HEK293 (cell line): ENCODE measurements at regions not wholly inside any gene's neighbourhood (a gene's known extent, or its start where the extent isn't known, plus 50 kb on each side); places are given as distances from the start of the nearest gene placed in this dataset.
"Not testable (repeated sequence)": the region's sequence is repeated elsewhere in the genome, so short reads cannot be mapped to it uniquely, and the experiment has no call there.

ENCODE experiments used
- CTCF ChIA-PET: fragments of 350-600 bp; formaldehyde crosslinking; extraction: SDS; loops from one replicate; lab custom pipeline; 2021; ENCODE audit warnings: antibody characterized with exemption; lab: Yijun Ruan, JAX
- POLR2A ChIA-PET: fragments of 300-600 bp; formaldehyde crosslinking; extraction: SDS; loops from one replicate; lab custom pipeline; 2020; ENCODE audit warnings: antibody characterized with exemption, inconsistent platforms; lab: Yijun Ruan, JAX
- H3K27ac ChIP-seq: fragments of 200-500 bp; sonication (Bioruptor generic); 2 replicates; pipeline ENCODE4 v1.5.1; 2014; ENCODE audit warnings: low read depth, low read length, control low read depth, inconsistent platforms; ENCODE audit errors: extremely low read depth
- H3K36me3 ChIP-seq, 2 experiments: fragments of 200-500 bp in 1 of 2; sonication (Bioruptor generic) in 1 of 2; 1 replicate in 1 of 2; 2 replicates in 1 of 2; pipeline ENCODE4 v1.5.1; 2014 to 2017; ENCODE audit warnings: inconsistent platforms in 2 of 2, low read length in 2 of 2; ENCODE audit not compliant: control insufficient read depth in 2 of 2, insufficient read depth in 1 of 2
- H3K4me1 ChIP-seq: fragments of 200-500 bp; sonication (Bioruptor generic); 2 replicates; pipeline ENCODE4 v1.5.1; 2014; ENCODE audit warnings: mild to moderate bottlenecking, low read length, inconsistent platforms; ENCODE audit not compliant: control insufficient read depth, insufficient read depth
- H3K4me3 ChIP-seq: 2 replicates; pipeline ENCODE4 v1.5.1; 2011; ENCODE audit warnings: low read depth, mild to moderate bottlenecking, control low read depth, low read length, moderate library complexity
- H3K9me3 ChIP-seq: fragments of 200-500 bp; sonication (Bioruptor generic); 2 replicates; pipeline ENCODE4 v1.5.1; 2014; ENCODE audit warnings: low read depth, low read length, inconsistent platforms; ENCODE audit not compliant: control insufficient read depth, insufficient read depth
- KLF9 ChIP-seq: fragments of 450-650 bp; formaldehyde crosslinking; IDR thresholded peaks from 2 replicates; pipeline ENCODE4 v1.5.1; 2016; ENCODE audit warnings: missing biosample characterization, missing genetic modification characterization, low read depth
- OSR2 ChIP-seq: fragments of 450-650 bp; formaldehyde crosslinking; IDR thresholded peaks from 2 replicates; pipeline ENCODE4 v1.5.1; 2016; ENCODE audit warnings: missing biosample characterization, missing genetic modification characterization
- ZBTB48 ChIP-seq: fragments of 450-650 bp; formaldehyde crosslinking; IDR thresholded peaks from 2 replicates; pipeline ENCODE4 v1.5.1; 2016; ENCODE audit warnings: missing biosample characterization, missing genetic modification characterization
- ZFHX2 ChIP-seq: fragments of 450-650 bp; formaldehyde crosslinking; conservative IDR thresholded peaks from 2 replicates; pipeline ENCODE4 v1.5.1; 2016; ENCODE audit warnings: missing biosample characterization, missing genetic modification characterization
- ZNF302 ChIP-seq: fragments of 450-650 bp; formaldehyde crosslinking; IDR thresholded peaks from 2 replicates; pipeline ENCODE4 v1.5.1; 2016; ENCODE audit warnings: missing biosample characterization, missing genetic modification characterization, low read depth
- ZNF335 ChIP-seq: fragments of 450-650 bp; formaldehyde crosslinking; conservative IDR thresholded peaks from 2 replicates; pipeline ENCODE4 v1.5.1; 2016; ENCODE audit warnings: missing biosample characterization, missing genetic modification characterization
- ZNF404 ChIP-seq: fragments of 450-650 bp; formaldehyde crosslinking; IDR thresholded peaks from 2 replicates; pipeline ENCODE4 v1.5.1; 2017; ENCODE audit warnings: missing biosample characterization, missing genetic modification characterization
- ZNF747 ChIP-seq: fragments of 450-650 bp; formaldehyde crosslinking; IDR thresholded peaks from 2 replicates; pipeline ENCODE4 v1.5.1; 2016; ENCODE audit warnings: missing biosample characterization, missing genetic modification characterization
- TF ChIP-seq, protein P1 (sequence below): fragments of 450-650 bp; formaldehyde crosslinking; IDR thresholded peaks from 2 replicates; pipeline ENCODE4 v1.5.1; 2016; ENCODE audit warnings: missing biosample characterization, missing genetic modification characterization
- TF ChIP-seq, protein P2 (sequence below): fragments of 450-650 bp; formaldehyde crosslinking; IDR thresholded peaks from 2 replicates; pipeline ENCODE4 v1.5.1; 2017; ENCODE audit warnings: missing biosample characterization, missing genetic modification characterization
- TF ChIP-seq, protein P3 (sequence below): fragments of 450-650 bp; formaldehyde crosslinking; IDR thresholded peaks from 2 replicates; pipeline ENCODE4 v1.5.1; 2016; ENCODE audit warnings: missing biosample characterization, missing genetic modification characterization
- TF ChIP-seq, protein P4 (sequence below): fragments of 450-650 bp; formaldehyde crosslinking; IDR thresholded peaks from 2 replicates; pipeline ENCODE4 v1.5.1; 2016; ENCODE audit warnings: missing biosample characterization, missing genetic modification characterization

DNA sequence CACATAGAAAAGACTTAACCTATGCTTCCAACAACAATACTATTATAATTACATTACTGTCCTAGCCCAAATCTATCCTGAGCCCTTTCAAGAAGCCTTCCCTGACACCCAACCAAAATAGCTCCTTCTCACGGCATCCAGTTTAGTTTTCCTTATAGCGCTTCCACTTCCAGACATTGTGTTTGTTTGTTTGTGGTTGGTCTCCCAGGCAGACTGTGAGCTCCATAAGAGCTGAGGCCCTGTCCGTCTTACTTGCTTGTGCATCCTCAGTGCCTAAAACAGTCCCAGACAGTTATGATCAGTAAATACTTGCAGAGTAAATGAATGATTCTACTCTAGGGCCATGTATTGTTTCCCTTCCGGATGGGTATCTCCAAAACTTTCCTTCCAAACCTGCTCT, 68.1 kb upstream of the STARD13 start:
- ChIA-PET POLR2A (no interaction called here), CTCF (interaction anchor here (0.5 kb wide), 1 partner anchor 206 kb away, joined by 3 read pairs; no protein-coding TSS in a partner anchor)
- no peak for TF ChIP-seq KLF9 (tag by site-specific recombination)
- no peak for TF ChIP-seq OSR2
- TF ChIP-seq, protein P1, sequence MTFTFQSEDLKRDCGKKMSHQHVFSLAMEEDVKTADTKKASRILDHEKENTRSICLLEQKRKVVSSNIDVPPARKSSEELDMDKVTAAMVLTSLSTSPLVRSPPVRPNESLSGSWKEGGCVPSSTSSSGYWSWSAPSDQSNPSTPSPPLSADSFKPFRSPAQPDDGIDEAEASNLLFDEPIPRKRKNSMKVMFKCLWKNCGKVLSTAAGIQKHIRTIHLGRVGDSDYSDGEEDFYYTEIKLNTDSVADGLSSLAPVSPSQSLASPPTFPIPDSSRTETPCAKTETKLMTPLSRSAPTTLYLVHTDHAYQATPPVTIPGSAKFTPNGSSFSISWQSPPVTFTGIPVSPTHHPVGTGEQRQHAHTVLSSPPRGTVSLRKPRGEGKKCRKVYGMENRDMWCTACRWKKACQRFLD (tag by site-specific recombination), result no peak
- TF ChIP-seq, protein P2, sequence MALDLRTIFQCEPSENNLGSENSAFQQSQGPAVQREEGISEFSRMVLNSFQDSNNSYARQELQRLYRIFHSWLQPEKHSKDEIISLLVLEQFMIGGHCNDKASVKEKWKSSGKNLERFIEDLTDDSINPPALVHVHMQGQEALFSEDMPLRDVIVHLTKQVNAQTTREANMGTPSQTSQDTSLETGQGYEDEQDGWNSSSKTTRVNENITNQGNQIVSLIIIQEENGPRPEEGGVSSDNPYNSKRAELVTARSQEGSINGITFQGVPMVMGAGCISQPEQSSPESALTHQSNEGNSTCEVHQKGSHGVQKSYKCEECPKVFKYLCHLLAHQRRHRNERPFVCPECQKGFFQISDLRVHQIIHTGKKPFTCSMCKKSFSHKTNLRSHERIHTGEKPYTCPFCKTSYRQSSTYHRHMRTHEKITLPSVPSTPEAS, result no peak
- TF ChIP-seq ZNF747 (tag by site-specific recombination), result no peak
- TF ChIP-seq ZNF335, result no peak
- TF ChIP-seq ZNF404 (tag by site-specific recombination), result no peak
- TF ChIP-seq, protein P3, sequence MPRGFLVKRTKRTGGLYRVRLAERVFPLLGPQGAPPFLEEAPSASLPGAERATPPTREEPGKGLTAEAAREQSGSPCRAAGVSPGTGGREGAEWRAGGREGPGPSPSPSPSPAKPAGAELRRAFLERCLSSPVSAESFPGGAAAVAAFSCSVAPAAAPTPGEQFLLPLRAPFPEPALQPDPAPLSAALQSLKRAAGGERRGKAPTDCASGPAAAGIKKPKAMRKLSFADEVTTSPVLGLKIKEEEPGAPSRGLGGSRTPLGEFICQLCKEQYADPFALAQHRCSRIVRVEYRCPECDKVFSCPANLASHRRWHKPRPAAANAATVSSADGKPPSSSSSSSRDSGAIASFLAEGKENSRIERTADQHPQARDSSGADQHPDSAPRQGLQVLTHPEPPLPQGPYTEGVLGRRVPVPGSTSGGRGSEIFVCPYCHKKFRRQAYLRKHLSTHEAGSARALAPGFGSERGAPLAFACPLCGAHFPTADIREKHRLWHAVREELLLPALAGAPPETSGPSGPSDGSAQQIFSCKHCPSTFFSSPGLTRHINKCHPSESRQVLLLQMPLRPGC (tag by site-specific recombination), result no peak
- TF ChIP-seq, protein P4, sequence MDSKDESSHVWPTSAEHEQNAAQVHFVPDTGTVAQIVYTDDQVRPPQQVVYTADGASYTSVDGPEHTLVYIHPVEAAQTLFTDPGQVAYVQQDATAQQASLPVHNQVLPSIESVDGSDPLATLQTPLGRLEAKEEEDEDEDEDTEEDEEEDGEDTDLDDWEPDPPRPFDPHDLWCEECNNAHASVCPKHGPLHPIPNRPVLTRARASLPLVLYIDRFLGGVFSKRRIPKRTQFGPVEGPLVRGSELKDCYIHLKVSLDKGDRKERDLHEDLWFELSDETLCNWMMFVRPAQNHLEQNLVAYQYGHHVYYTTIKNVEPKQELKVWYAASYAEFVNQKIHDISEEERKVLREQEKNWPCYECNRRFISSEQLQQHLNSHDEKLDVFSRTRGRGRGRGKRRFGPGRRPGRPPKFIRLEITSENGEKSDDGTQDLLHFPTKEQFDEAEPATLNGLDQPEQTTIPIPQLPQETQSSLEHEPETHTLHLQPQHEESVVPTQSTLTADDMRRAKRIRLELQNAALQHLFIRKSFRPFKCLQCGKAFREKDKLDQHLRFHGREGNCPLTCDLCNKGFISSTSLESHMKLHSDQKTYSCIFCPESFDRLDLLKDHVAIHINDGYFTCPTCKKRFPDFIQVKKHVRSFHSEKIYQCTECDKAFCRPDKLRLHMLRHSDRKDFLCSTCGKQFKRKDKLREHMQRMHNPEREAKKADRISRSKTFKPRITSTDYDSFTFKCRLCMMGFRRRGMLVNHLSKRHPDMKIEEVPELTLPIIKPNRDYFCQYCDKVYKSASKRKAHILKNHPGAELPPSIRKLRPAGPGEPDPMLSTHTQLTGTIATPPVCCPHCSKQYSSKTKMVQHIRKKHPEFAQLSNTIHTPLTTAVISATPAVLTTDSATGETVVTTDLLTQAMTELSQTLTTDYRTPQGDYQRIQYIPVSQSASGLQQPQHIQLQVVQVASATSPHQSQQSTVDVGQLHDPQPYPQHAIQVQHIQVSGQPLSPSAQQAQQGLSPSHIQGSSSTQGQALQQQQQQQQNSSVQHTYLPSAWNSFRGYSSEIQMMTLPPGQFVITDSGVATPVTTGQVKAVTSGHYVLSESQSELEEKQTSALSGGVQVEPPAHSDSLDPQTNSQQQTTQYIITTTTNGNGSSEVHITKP (tag by site-specific recombination), result no peak
- no peak for TF ChIP-seq ZBTB48

GRCh38 chr13:33355201-33355895, 69.8 kb upstream of the STARD13 start:
- 0 out of 2 replicates have a peak, but pooled peaks cover 2% of the 10 kb centered on the region for H3K4me1 ChIP-seq
- POLR2A ChIA-PET, result no interaction called here

More for the DNA sequence above, 68.1 kb upstream of the STARD13 start:
- Histone ChIP-seq H3K27ac (no peak overlapping the region), H3K4me3 (no peak overlapping the region), H3K9me3 (no peaks in the 10 kb centered on the region), H3K4me1 (peaks cover 6% of the 10 kb centered on the region; the same call in 1 of the 2 replicates), H3K36me3 (no peaks in the 10 kb centered on the region)

DNA sequence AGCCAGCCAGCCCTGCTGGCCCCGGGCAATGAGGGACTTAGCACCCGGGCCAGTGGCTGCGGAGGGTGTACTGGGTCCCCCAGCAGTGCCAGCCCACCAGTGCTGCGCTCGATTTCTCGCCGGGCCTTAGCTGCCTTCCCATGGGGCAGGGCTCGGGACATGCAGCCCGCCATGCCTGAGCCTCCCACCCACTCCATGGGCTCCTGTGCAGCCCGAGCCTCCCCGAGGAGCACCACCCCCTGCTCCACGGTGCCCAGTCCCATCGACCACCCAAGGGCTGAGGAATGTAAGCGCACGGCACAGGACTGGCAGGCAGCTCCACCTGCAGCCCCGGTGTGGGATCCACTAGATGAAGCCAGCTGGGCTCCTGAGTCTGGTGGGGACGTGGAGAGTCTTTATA, 72.5 kb upstream of the STARD13 start:
- H3K4me1 ChIP-seq, H3K4me3 ChIP-seq, POLR2A ChIA-PET, H3K27ac ChIP-seq, H3K36me3 ChIP-seq, H3K9me3 ChIP-seq: not testable (repeated sequence)
- CTCF ChIA-PET, result interaction anchor here (0.7 kb wide), 1 partner anchor 468 kb away, joined by 3 read pairs; no protein-coding TSS in a partner anchor

More at GRCh38 chr13:33355201-33355895, 69.8 kb upstream of the STARD13 start:
- Histone ChIP-seq H3K27ac (no peak overlapping the region), H3K9me3 (no peaks in the 10 kb centered on the region), H3K36me3 (no peaks in the 10 kb centered on the region), H3K4me3 (no peak overlapping the region)
- no peak for TF ChIP-seq ZNF302 (tag by site-specific recombination)
- 0 out of 2 replicates have a peak, but pooled peaks have one; percentile 15 for TF ChIP-seq ZFHX2
- CTCF ChIA-PET, result no interaction called here
